ENCODE measurements at regions not wholly inside any gene's neighbourhood (a gene's known extent, or its start where the extent isn't known, plus 50 kb on each side); places are given as distances from the start of the nearest gene placed in this dataset.
A peak's percentile ranks its signal among the peaks of the same experiment; 100 is the strongest.

- Mint-ChIP-seq H3K27ac (ENCODE audit: unreplicated experiment) (no peak overlapping the region), H3K4me1 (ENCODE audit: unreplicated experiment) (peaks cover 52% of the 10 kb centered on the region), H3K9me3 (ENCODE audit: unreplicated experiment) (peaks cover 16% of the 10 kb centered on the region), H3K36me3 (ENCODE audit: unreplicated experiment) (peaks cover 4% of the 10 kb centered on the region), H3K27me3 (ENCODE audit: unreplicated experiment) (no peaks in the 10 kb centered on the region), H3K4me3 (ENCODE audit: unreplicated experiment) (no peak overlapping the region)
- no peak for DNase-seq (ENCODE audit: extremely low spot score, unreplicated experiment)
- no peak for TF ChIP-seq CTCF (IDR thresholded peaks at IDR 0.05)
Observed at GRCh38 chr1:235019471-235019870, 109.2 kb downstream of the TOMM20 start.

GRCh38 chr1:235018720-235019444, 109.8 kb downstream of the TOMM20 start:
- peak overlapping the region; percentile 43 for H3K27ac Mint-ChIP-seq (ENCODE audit: unreplicated experiment)
- no peaks in the 10 kb centered on the region for H3K27me3 Mint-ChIP-seq (ENCODE audit: unreplicated experiment)
- H3K4me3 Mint-ChIP-seq (ENCODE audit: unreplicated experiment), result no peak overlapping the region
- peaks cover 4% of the 10 kb centered on the region for H3K36me3 Mint-ChIP-seq (ENCODE audit: unreplicated experiment)
- TF ChIP-seq CTCF (IDR thresholded peaks at IDR 0.05), result no peak
- no peak for DNase-seq (ENCODE audit: extremely low spot score, unreplicated experiment)
- peaks cover 16% of the 10 kb centered on the region for H3K9me3 Mint-ChIP-seq (ENCODE audit: unreplicated experiment)
- H3K4me1 Mint-ChIP-seq (ENCODE audit: unreplicated experiment), result peaks cover 55% of the 10 kb centered on the region

DNA sequence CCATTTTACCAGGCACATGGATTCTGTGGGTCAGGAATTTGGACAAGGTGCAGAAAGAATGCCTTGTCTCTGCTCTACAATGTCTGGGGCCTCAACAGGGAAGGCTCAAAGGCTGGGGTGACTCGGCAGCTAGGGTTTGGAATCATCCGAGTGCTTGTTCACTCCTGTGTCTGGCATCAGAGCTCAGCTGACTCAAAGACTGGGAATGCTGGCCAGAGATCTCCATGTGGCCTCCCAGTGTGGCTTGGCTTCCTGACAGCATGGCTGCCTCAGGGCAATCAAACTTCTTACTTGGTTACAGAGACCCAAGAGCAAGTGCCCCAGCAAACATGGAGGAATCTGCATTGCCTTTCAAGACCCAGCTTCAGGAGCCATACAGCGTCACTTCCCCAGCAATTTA, 110.5 kb downstream of the TOMM20 start:
- Mint-ChIP-seq H3K4me3 (ENCODE audit: unreplicated experiment) (no peak overlapping the region), H3K27me3 (ENCODE audit: unreplicated experiment) (no peaks in the 10 kb centered on the region), H3K36me3 (ENCODE audit: unreplicated experiment) (peaks cover 4% of the 10 kb centered on the region), H3K4me1 (ENCODE audit: unreplicated experiment) (peaks cover 60% of the 10 kb centered on the region), H3K9me3 (ENCODE audit: unreplicated experiment) (peaks cover 16% of the 10 kb centered on the region), H3K27ac (ENCODE audit: unreplicated experiment) (peak overlapping the region; percentile 71)
- DNase-seq (ENCODE audit: extremely low spot score, unreplicated experiment), result no peak
- TF ChIP-seq CTCF (IDR thresholded peaks at IDR 0.05), result no peak

DNA sequence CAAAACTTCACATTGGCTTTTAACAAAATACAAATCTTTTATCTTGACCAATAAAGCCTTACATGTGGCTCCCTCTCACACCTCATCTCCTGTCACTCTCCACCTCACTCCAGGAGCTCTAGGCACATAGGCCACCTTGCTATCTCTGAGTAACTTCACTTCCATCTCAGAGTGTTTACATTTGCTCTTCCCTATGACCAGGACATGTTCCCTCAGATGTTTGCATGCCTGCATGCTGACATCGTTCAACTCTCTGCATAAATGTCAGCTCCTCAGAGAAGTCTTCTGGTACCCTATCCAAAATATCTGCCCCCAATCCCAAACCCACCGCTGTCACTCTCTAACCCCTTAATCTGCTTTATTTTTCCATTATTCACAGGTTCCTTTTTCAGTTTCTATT, 110.9 kb downstream of the TOMM20 start:
- DNase-seq (ENCODE audit: extremely low spot score, unreplicated experiment), result no peak
- no peak for TF ChIP-seq CTCF (IDR thresholded peaks at IDR 0.05)
- Mint-ChIP-seq H3K4me3 (ENCODE audit: unreplicated experiment) (no peak overlapping the region), H3K27ac (ENCODE audit: unreplicated experiment) (peak overlapping the region; percentile 71), H3K27me3 (ENCODE audit: unreplicated experiment) (no peaks in the 10 kb centered on the region), H3K9me3 (ENCODE audit: unreplicated experiment) (peaks cover 16% of the 10 kb centered on the region), H3K36me3 (ENCODE audit: unreplicated experiment) (peaks cover 4% of the 10 kb centered on the region), H3K4me1 (ENCODE audit: unreplicated experiment) (peaks cover 60% of the 10 kb centered on the region)

DNA sequence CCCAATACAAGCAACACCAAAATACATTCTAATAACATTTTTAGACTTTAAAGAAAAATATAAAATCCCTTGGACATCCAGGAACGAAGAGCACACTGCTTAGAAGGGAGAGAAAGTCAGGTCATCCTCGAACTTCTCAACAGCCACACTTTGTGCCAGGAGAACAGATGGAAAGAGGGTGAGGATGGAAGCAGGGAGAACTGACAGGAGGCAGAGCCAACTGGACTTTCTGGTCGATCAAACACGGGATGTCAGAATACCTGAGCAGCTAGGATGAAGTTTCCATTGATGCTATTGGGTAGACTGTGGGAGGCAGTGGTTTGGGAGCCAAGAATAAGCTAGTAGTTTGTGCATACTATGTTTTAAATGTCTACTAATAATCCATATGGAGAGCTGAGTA, 111.4 kb downstream of the TOMM20 start:
- no peak for DNase-seq (ENCODE audit: extremely low spot score, unreplicated experiment)
- Mint-ChIP-seq H3K4me1 (ENCODE audit: unreplicated experiment) (peaks cover 60% of the 10 kb centered on the region), H3K27me3 (ENCODE audit: unreplicated experiment) (no peaks in the 10 kb centered on the region), H3K36me3 (ENCODE audit: unreplicated experiment) (peaks cover 4% of the 10 kb centered on the region), H3K9me3 (ENCODE audit: unreplicated experiment) (peaks cover 16% of the 10 kb centered on the region), H3K4me3 (ENCODE audit: unreplicated experiment) (no peak overlapping the region), H3K27ac (ENCODE audit: unreplicated experiment) (no peak overlapping the region)
- no peak for TF ChIP-seq CTCF (IDR thresholded peaks at IDR 0.05)

All from osteocyte (in vitro differentiated cells).